HG03175 (cell line): ENCODE measurements at regions not wholly inside any gene's neighbourhood (a gene's known extent, or its start where the extent isn't known, plus 50 kb on each side); places are given as distances from the start of the nearest gene placed in this dataset.

ENCODE experiments used
- ATAC-seq: cut with Tn5 transposase; IDR thresholded peaks from one replicate; pipeline ENCODE4 v1.9.1; 2021; ENCODE audit warnings: mild to moderate bottlenecking, moderate library complexity; ENCODE audit not compliant: unreplicated experiment

- no peak for ATAC-seq
Measured at GRCh38 chr16:73887911-73888310, 408.7 kb upstream of the PSMD7 start.

GRCh38 chr16:73886426-73886825 is 410.2 kb upstream of the PSMD7 start:
- ATAC-seq = no peak

GRCh38 chr16:73885319-73885718 is 411.3 kb upstream of the PSMD7 start:
- ATAC-seq = no peak

- no peak for ATAC-seq
Measured at GRCh38 chr16:73883841-73884240, 412.8 kb upstream of the PSMD7 start.

- ATAC-seq = no peak
Measured at GRCh38 chr16:73883126-73883525, 413.5 kb upstream of the PSMD7 start.

GRCh38 chr16:73882651-73883050 is 414.0 kb upstream of the PSMD7 start:
- no peak for ATAC-seq

GRCh38 chr16:73882033-73882432 is 414.6 kb upstream of the PSMD7 start:
- no peak for ATAC-seq

GRCh38 chr16:73879621-73880020 is 417.0 kb upstream of the PSMD7 start:
- no peak for ATAC-seq

- no peak for ATAC-seq
Measured at GRCh38 chr16:73878611-73879010, 418.0 kb upstream of the PSMD7 start.

GRCh38 chr16:73877150-73877549 is 419.5 kb upstream of the PSMD7 start:
- no peak for ATAC-seq

GRCh38 chr16:73875996-73876690 is 420.5 kb upstream of the PSMD7 start:
- ATAC-seq = no peak

- no peak for ATAC-seq
Measured at GRCh38 chr16:73874324-73874723, 422.3 kb upstream of the PSMD7 start.

- ATAC-seq = no peak
Measured at GRCh38 chr16:73873643-73874042, 423.0 kb upstream of the PSMD7 start.

GRCh38 chr16:73872856-73873255 is 423.8 kb upstream of the PSMD7 start:
- no peak for ATAC-seq

GRCh38 chr16:73871088-73871733 is 425.4 kb upstream of the PSMD7 start:
- ATAC-seq = no peak

- no peak for ATAC-seq
Measured at GRCh38 chr16:73869126-73869525, 427.5 kb upstream of the PSMD7 start.

GRCh38 chr16:73864868-73865267 is 431.7 kb upstream of the PSMD7 start:
- no peak for ATAC-seq

GRCh38 chr16:73858326-73858725 is 438.3 kb upstream of the PSMD7 start:
- no peak for ATAC-seq

GRCh38 chr16:73853968-73854367 is 442.6 kb upstream of the PSMD7 start:
- no peak for ATAC-seq

GRCh38 chr16:73852561-73852960 is 444.1 kb upstream of the PSMD7 start:
- no peak for ATAC-seq

- no peak for ATAC-seq
Measured at GRCh38 chr16:73848993-73849392, 447.6 kb upstream of the PSMD7 start.

GRCh38 chr16:73847090-73847489 is 449.5 kb upstream of the PSMD7 start:
- ATAC-seq = no peak

- ATAC-seq = no peak
Measured at GRCh38 chr16:73846356-73846755, 450.3 kb upstream of the PSMD7 start.
